ENCODE measurements at regions not wholly inside any gene's neighbourhood (a gene's known extent, or its start where the extent isn't known, plus 50 kb on each side); places are given as distances from the start of the nearest gene placed in this dataset.

DNA sequence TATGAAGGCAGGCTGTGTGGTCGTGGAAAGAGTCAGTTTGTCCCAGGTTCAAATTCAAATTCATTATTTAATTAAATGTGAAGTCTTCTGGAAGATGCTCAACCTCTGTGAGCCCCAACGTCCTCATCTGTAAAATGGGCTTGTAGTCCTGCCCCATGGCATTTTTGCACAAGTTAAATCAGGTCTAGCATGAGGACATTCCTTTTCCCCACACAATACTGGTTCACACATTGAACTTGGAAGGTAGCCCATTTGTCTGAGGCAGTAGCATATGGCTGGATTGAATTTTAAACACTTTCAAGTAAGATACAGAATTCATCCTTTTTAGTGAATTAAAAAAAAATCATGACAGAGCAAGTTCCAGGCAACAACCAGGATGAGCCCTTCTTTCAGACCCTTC, 665.4 kb upstream of the HS6ST1 start:
- ChIA-PET POLR2A (no interaction called here), CTCF (no interaction called here)
- H3K27me3 ChIP-seq (replicated peaks in 2 of 5; ENCODE audit: control insufficient read depth in 4 of 5, insufficient read depth in 5 of 5, low read length in 4 of 5) = peaks cover 0 to 2% (median 0%) of the 10 kb centered on the region in 5 experiments
- H3K4me3 ChIP-seq (ENCODE audit: control insufficient read depth in 1 of 7, extremely low read depth in 1 of 7, insufficient read depth in 4 of 7, low read depth in 2 of 7, low read length in 6 of 7) = no peak overlapping the region
- no peak for DNase-seq
- H3K36me3 ChIP-seq (ENCODE audit: control insufficient read depth in 4 of 4, insufficient read depth in 4 of 4, low read length in 3 of 4) = no peaks in the 10 kb centered on the region
- no CpG with 5 or more reads among the region's 2 CpGs for WGBS (ENCODE audit: insufficient coverage)
- H3K27ac ChIP-seq (ENCODE audit: insufficient read depth in 1 of 2, low read depth in 1 of 2, low read length in 2 of 2, poor library complexity in 1 of 2, severe bottlenecking in 2 of 2) = no peak overlapping the region
- no peaks in the 10 kb centered on the region for H3K9me3 ChIP-seq (ENCODE audit: control extremely low read depth in 1 of 5, control insufficient read depth in 4 of 5, insufficient read depth in 2 of 5, low read depth in 1 of 5, low read length in 4 of 5)
- H3K4me1 ChIP-seq (ENCODE audit: control extremely low read depth in 1 of 4, control insufficient read depth in 4 of 4, insufficient read depth in 4 of 4, low read length in 3 of 4) = no peaks in the 10 kb centered on the region

GRCh38 chr2:128984855-128985254, 666.2 kb upstream of the HS6ST1 start:
- ChIA-PET POLR2A (no interaction called here), CTCF (no interaction called here)
- Histone ChIP-seq H3K27me3 (replicated peaks in 2 of 5; ENCODE audit: control insufficient read depth in 4 of 5, insufficient read depth in 5 of 5, low read length in 4 of 5) (peaks cover 0 to 5% (median 0%) of the 10 kb centered on the region in 5 experiments), H3K4me3 (ENCODE audit: control insufficient read depth in 1 of 7, extremely low read depth in 1 of 7, insufficient read depth in 4 of 7, low read depth in 2 of 7, low read length in 6 of 7) (no peak overlapping the region), H3K4me1 (ENCODE audit: control extremely low read depth in 1 of 4, control insufficient read depth in 4 of 4, insufficient read depth in 4 of 4, low read length in 3 of 4) (no peaks in the 10 kb centered on the region), H3K36me3 (ENCODE audit: control insufficient read depth in 4 of 4, insufficient read depth in 4 of 4, low read length in 3 of 4) (no peaks in the 10 kb centered on the region), H3K9me3 (ENCODE audit: control extremely low read depth in 1 of 5, control insufficient read depth in 4 of 5, insufficient read depth in 2 of 5, low read depth in 1 of 5, low read length in 4 of 5) (no peaks in the 10 kb centered on the region), H3K27ac (ENCODE audit: insufficient read depth in 1 of 2, low read depth in 1 of 2, low read length in 2 of 2, poor library complexity in 1 of 2, severe bottlenecking in 2 of 2) (no peak overlapping the region)
- WGBS (ENCODE audit: insufficient coverage) = 100% methylated on average over 1 of the region's 8 CpGs
- no peak for DNase-seq

DNA sequence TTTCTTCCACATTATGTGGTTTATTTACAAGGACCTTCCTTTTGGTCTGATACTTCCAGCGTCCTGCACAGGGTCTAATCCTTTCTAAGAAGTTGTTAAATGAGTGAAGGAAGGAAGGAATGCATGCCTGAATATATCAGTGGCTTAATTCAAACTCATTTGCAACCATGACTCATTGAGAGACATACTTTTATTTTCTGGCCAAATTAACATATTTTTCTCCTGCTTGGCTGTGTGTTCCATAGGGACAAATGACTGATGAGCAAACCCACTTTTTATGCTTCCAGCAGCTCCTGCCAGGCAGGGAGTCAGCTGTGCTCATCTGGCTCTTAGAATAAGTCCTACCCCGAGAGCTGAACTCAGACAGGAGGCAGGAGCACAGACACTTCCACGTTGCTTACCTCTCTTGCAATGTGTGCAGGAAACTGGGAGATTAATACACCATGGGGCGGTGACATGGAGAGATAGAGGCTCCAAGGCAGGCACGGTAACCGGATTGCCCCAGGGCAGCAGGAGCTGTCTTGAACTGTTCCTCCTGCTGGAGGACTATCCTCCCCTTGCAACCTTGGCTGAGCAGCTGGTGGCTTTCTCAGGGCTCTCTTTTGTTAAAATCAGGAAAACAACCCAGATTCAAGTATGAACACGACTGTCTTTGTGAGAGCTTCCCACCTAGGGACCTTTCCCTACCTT, 667.5 kb upstream of the HS6ST1 start:
- Histone ChIP-seq H3K36me3 (ENCODE audit: control insufficient read depth in 4 of 4, insufficient read depth in 4 of 4, low read length in 3 of 4) (no peaks in the 10 kb centered on the region), H3K9me3 (ENCODE audit: control extremely low read depth in 1 of 5, control insufficient read depth in 4 of 5, insufficient read depth in 2 of 5, low read depth in 1 of 5, low read length in 4 of 5) (no peaks in the 10 kb centered on the region), H3K27ac (ENCODE audit: insufficient read depth in 1 of 2, low read depth in 1 of 2, low read length in 2 of 2, poor library complexity in 1 of 2, severe bottlenecking in 2 of 2) (no peak overlapping the region), H3K4me1 (ENCODE audit: control extremely low read depth in 1 of 4, control insufficient read depth in 4 of 4, insufficient read depth in 4 of 4, low read length in 3 of 4) (no peaks in the 10 kb centered on the region), H3K4me3 (ENCODE audit: control insufficient read depth in 1 of 7, extremely low read depth in 1 of 7, insufficient read depth in 4 of 7, low read depth in 2 of 7, low read length in 6 of 7) (no peak overlapping the region), H3K27me3 (replicated peaks in 2 of 5; ENCODE audit: control insufficient read depth in 4 of 5, insufficient read depth in 5 of 5, low read length in 4 of 5) (peaks cover 0 to 5% (median 0%) of the 10 kb centered on the region in 5 experiments)
- POLR2A ChIA-PET = interaction anchor here (0.7 kb wide), 1 partner anchor 11 kb away, joined by 4 read pairs; no protein-coding TSS in a partner anchor
- 67% methylated on average over 6 of the region's 7 CpGs for WGBS (ENCODE audit: insufficient coverage)
- CTCF ChIA-PET = no interaction called here
- no peak for DNase-seq

- no peak for DNase-seq
- ChIA-PET POLR2A (no interaction called here), CTCF (no interaction called here)
- H3K4me3 ChIP-seq (ENCODE audit: control insufficient read depth in 1 of 7, extremely low read depth in 1 of 7, insufficient read depth in 4 of 7, low read depth in 2 of 7, low read length in 6 of 7) = no peak overlapping the region
- no peaks in the 10 kb centered on the region for H3K36me3 ChIP-seq (ENCODE audit: control insufficient read depth in 4 of 4, insufficient read depth in 4 of 4, low read length in 3 of 4)
- H3K27ac ChIP-seq (ENCODE audit: insufficient read depth in 1 of 2, low read depth in 1 of 2, low read length in 2 of 2, poor library complexity in 1 of 2, severe bottlenecking in 2 of 2) = no peak overlapping the region
- H3K9me3 ChIP-seq (ENCODE audit: control extremely low read depth in 1 of 5, control insufficient read depth in 4 of 5, insufficient read depth in 2 of 5, low read depth in 1 of 5, low read length in 4 of 5) = no peaks in the 10 kb centered on the region
- H3K27me3 ChIP-seq (replicated peaks in 2 of 5; ENCODE audit: control insufficient read depth in 4 of 5, insufficient read depth in 5 of 5, low read length in 4 of 5) = peaks cover 0 to 5% (median 0%) of the 10 kb centered on the region in 5 experiments
- WGBS (ENCODE audit: insufficient coverage) = 95% methylated on average over 9 of the region's 9 CpGs
- no peaks in the 10 kb centered on the region for H3K4me1 ChIP-seq (ENCODE audit: control extremely low read depth in 1 of 4, control insufficient read depth in 4 of 4, insufficient read depth in 4 of 4, low read length in 3 of 4)
Measured at GRCh38 chr2:128986867-128987268, 668.2 kb upstream of the HS6ST1 start.

DNA sequence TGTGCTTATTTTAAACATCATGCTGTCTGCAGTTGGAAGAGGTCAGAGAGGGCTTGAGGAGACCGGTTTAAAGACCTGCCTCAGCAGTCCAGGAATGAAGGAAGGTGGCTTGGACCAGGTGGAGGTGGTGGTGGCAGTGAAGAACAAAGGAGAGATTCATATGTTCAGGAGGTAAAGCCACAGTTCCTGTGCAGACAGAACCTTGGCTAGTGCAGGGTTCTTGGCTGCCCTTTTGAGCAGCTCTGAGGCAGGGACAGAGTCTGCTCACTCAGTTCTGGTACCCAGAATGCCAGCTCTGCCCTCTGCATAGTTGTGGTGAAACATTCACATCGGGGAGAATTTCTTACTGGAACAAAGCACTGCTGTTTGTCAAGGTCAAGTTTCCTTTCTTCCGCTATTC, 669.7 kb upstream of the HS6ST1 start:
- CTCF ChIA-PET = no interaction called here
- POLR2A ChIA-PET = no interaction called here
- Histone ChIP-seq H3K27me3 (replicated peaks in 2 of 5; ENCODE audit: control insufficient read depth in 4 of 5, insufficient read depth in 5 of 5, low read length in 4 of 5) (peaks cover 0 to 5% (median 0%) of the 10 kb centered on the region in 5 experiments), H3K4me3 (ENCODE audit: control insufficient read depth in 1 of 7, extremely low read depth in 1 of 7, insufficient read depth in 4 of 7, low read depth in 2 of 7, low read length in 6 of 7) (no peak overlapping the region), H3K4me1 (ENCODE audit: control extremely low read depth in 1 of 4, control insufficient read depth in 4 of 4, insufficient read depth in 4 of 4, low read length in 3 of 4) (no peaks in the 10 kb centered on the region), H3K9me3 (ENCODE audit: control extremely low read depth in 1 of 5, control insufficient read depth in 4 of 5, insufficient read depth in 2 of 5, low read depth in 1 of 5, low read length in 4 of 5) (no peaks in the 10 kb centered on the region), H3K27ac (ENCODE audit: insufficient read depth in 1 of 2, low read depth in 1 of 2, low read length in 2 of 2, poor library complexity in 1 of 2, severe bottlenecking in 2 of 2) (no peak overlapping the region), H3K36me3 (ENCODE audit: control insufficient read depth in 4 of 4, insufficient read depth in 4 of 4, low read length in 3 of 4) (no peaks in the 10 kb centered on the region)
- 94% methylated on average over 3 of the region's 3 CpGs for WGBS (ENCODE audit: insufficient coverage)
- no peak for DNase-seq

- Histone ChIP-seq H3K27ac (ENCODE audit: insufficient read depth in 1 of 2, low read depth in 1 of 2, low read length in 2 of 2, poor library complexity in 1 of 2, severe bottlenecking in 2 of 2) (no peak overlapping the region), H3K4me1 (ENCODE audit: control extremely low read depth in 1 of 4, control insufficient read depth in 4 of 4, insufficient read depth in 4 of 4, low read length in 3 of 4) (no peaks in the 10 kb centered on the region), H3K36me3 (ENCODE audit: control insufficient read depth in 4 of 4, insufficient read depth in 4 of 4, low read length in 3 of 4) (no peaks in the 10 kb centered on the region), H3K27me3 (replicated peaks in 2 of 5; ENCODE audit: control insufficient read depth in 4 of 5, insufficient read depth in 5 of 5, low read length in 4 of 5) (peaks cover 0 to 5% (median 0%) of the 10 kb centered on the region in 5 experiments), H3K9me3 (ENCODE audit: control extremely low read depth in 1 of 5, control insufficient read depth in 4 of 5, insufficient read depth in 2 of 5, low read depth in 1 of 5, low read length in 4 of 5) (no peaks in the 10 kb centered on the region), H3K4me3 (ENCODE audit: control insufficient read depth in 1 of 7, extremely low read depth in 1 of 7, insufficient read depth in 4 of 7, low read depth in 2 of 7, low read length in 6 of 7) (no peak overlapping the region)
- WGBS (ENCODE audit: insufficient coverage) = 90% methylated on average over 2 of the region's 6 CpGs
- no peak for DNase-seq
- ChIA-PET CTCF (no interaction called here), POLR2A (no interaction called here)
Measured at GRCh38 chr2:128988967-128989366, 670.3 kb upstream of the HS6ST1 start.

DNA sequence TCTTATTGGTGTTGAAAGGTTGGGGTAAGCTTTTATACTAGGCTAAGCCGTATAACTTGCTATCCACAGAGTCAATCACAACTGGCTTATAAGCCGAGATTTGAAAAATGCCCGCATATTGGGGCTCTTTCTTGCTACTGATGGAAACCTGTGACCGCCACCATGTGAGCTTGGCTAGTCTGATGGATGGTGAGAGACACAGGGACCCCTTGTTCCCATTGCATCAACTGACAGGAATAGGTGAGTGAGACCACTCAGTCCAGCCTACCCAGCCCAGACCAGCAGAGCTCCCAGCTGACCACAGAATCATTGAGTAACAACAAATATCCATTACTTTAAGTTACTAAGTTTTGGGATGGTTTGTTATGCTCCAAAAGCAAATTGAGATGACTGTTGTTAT, 676.4 kb upstream of the HS6ST1 start:
- Histone ChIP-seq H3K4me3 (ENCODE audit: control insufficient read depth in 1 of 7, extremely low read depth in 1 of 7, insufficient read depth in 4 of 7, low read depth in 2 of 7, low read length in 6 of 7) (no peak overlapping the region), H3K9me3 (ENCODE audit: control extremely low read depth in 1 of 5, control insufficient read depth in 4 of 5, insufficient read depth in 2 of 5, low read depth in 1 of 5, low read length in 4 of 5) (no peaks in the 10 kb centered on the region), H3K36me3 (ENCODE audit: control insufficient read depth in 4 of 4, insufficient read depth in 4 of 4, low read length in 3 of 4) (no peaks in the 10 kb centered on the region), H3K4me1 (ENCODE audit: control extremely low read depth in 1 of 4, control insufficient read depth in 4 of 4, insufficient read depth in 4 of 4, low read length in 3 of 4) (no peaks in the 10 kb centered on the region), H3K27ac (ENCODE audit: insufficient read depth in 1 of 2, low read depth in 1 of 2, low read length in 2 of 2, poor library complexity in 1 of 2, severe bottlenecking in 2 of 2) (no peak overlapping the region), H3K27me3 (replicated peaks in 2 of 5; ENCODE audit: control insufficient read depth in 4 of 5, insufficient read depth in 5 of 5, low read length in 4 of 5) (peaks cover 0 to 2% (median 0%) of the 10 kb centered on the region in 5 experiments)
- POLR2A ChIA-PET = interaction anchor here (0.7 kb wide), 1 partner anchor 191 kb away, joined by 3 read pairs; no protein-coding TSS in a partner anchor
- no peak for DNase-seq
- CTCF ChIA-PET = no interaction called here
- no CpG with 5 or more reads among the region's 4 CpGs for WGBS (ENCODE audit: insufficient coverage)
